Gastroesophageal sphincter (tissue), 3 donors: ENCODE measurements at regions not wholly inside any gene's neighbourhood (a gene's known extent, or its start where the extent isn't known, plus 50 kb on each side); places are given as distances from the start of the nearest gene placed in this dataset.

Source experiments
- POLR2A ChIP-seq, 2 donors: fragments of 450-650 bp; IDR thresholded peaks; one replicate each; pipeline ENCODE4 v1.6.1; 2017; ENCODE audit warnings: antibody characterized with exemption in 2 of 2, mild to moderate bottlenecking in 2 of 2, moderate library complexity in 1 of 2
- TF ChIP-seq, protein P1 (sequence below), 4 experiments: fragments of 200-600 bp in 2 of 4; fragments of 450-650 bp in 2 of 4; sonication (generic) in 1 of 4; IDR thresholded peaks; one replicate each; pipeline ENCODE4 v1.5.1; 2017 to 2019; ENCODE audit warnings: antibody characterized with exemption in 4 of 4, mild to moderate bottlenecking in 2 of 4, moderate library complexity in 2 of 4

DNA sequence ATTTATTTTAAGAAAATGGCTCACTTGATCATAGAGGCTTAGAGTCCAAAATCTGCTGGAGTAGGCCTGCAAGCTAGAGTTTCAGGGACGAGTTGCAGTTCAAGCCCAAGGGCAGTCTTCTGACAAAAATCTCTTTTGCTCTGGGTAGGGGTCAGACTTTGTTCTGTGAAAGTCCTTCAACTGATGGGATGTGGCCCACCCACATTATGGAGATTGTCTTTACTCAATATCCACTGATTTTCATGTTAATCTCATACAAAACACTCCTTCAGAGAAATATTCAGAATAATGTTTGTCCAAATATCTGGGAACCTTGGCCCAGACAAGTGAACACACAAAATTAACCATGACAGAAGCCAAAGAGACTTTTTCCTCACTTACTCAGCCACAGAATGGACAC is 98.6 kb upstream of the RSPO3 start:
- TF ChIP-seq POLR2A (IDR thresholded peaks at IDR 0.05) = no peak
- TF ChIP-seq, protein P1, sequence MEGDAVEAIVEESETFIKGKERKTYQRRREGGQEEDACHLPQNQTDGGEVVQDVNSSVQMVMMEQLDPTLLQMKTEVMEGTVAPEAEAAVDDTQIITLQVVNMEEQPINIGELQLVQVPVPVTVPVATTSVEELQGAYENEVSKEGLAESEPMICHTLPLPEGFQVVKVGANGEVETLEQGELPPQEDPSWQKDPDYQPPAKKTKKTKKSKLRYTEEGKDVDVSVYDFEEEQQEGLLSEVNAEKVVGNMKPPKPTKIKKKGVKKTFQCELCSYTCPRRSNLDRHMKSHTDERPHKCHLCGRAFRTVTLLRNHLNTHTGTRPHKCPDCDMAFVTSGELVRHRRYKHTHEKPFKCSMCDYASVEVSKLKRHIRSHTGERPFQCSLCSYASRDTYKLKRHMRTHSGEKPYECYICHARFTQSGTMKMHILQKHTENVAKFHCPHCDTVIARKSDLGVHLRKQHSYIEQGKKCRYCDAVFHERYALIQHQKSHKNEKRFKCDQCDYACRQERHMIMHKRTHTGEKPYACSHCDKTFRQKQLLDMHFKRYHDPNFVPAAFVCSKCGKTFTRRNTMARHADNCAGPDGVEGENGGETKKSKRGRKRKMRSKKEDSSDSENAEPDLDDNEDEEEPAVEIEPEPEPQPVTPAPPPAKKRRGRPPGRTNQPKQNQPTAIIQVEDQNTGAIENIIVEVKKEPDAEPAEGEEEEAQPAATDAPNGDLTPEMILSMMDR (IDR thresholded peaks at IDR 0.05) = no peak
